Astrocyte (in vitro differentiated cells and primary cell): ENCODE measurements at regions not wholly inside any gene's neighbourhood (a gene's known extent, or its start where the extent isn't known, plus 50 kb on each side); places are given as distances from the start of the nearest gene placed in this dataset.
A peak's percentile ranks its signal among the peaks of the same experiment; 100 is the strongest.

Experiments
- DNase-seq: peaks from one replicate; pipeline ENCODE4 v3.0.0-alpha.2; 2010; ENCODE audit warnings: low read depth
- FAIRE-seq: peaks from 2 replicates; lab custom pipeline; 2011; peaks lifted over from hg19 to GRCh38; lab: Jason Lieb, UNC
- H2AFZ ChIP-seq: 2 replicates; pipeline ENCODE4 v1.6.0; 2012; ENCODE audit warnings: low read depth, low read length, inconsistent platforms
- H3K27ac ChIP-seq: 2 replicates; pipeline ENCODE4 v1.5.1; 2011; ENCODE audit warnings: low read depth, low read length, inconsistent platforms
- H3K27me3 ChIP-seq: 2 replicates; pipeline ENCODE4 v1.6.0; 2011; ENCODE audit warnings: low read length, inconsistent platforms; ENCODE audit not compliant: insufficient read depth
- H3K36me3 ChIP-seq: 2 replicates; pipeline ENCODE4 v1.5.1; 2011; ENCODE audit warnings: low read length, inconsistent platforms; ENCODE audit not compliant: insufficient read depth
- H3K4me1 ChIP-seq: 2 replicates; pipeline ENCODE4 v1.5.1; 2011; ENCODE audit warnings: low read length, inconsistent platforms; ENCODE audit not compliant: insufficient read depth
- H3K4me2 ChIP-seq: 2 replicates; pipeline ENCODE4 v1.6.0; 2012; ENCODE audit warnings: low read length, inconsistent platforms
- H3K4me3 ChIP-seq: 2 replicates; pipeline ENCODE4 v1.5.1; 2011; ENCODE audit warnings: low read depth, mild to moderate bottlenecking, low read length, inconsistent platforms; ENCODE audit not compliant: insufficient read depth
- H3K79me2 ChIP-seq: 2 replicates; pipeline ENCODE4 v1.6.0; 2012; ENCODE audit warnings: mild to moderate bottlenecking, low read length, inconsistent platforms; ENCODE audit not compliant: insufficient read depth
- H3K9ac ChIP-seq: 2 replicates; pipeline ENCODE4 v1.6.0; 2012; ENCODE audit warnings: mild to moderate bottlenecking, low read length, inconsistent platforms
- H3K9me3 ChIP-seq: 2 replicates; pipeline ENCODE4 v1.5.1; 2012; ENCODE audit warnings: low read depth, mild to moderate bottlenecking, low read length, inconsistent platforms; ENCODE audit not compliant: insufficient read depth
- H4K20me1 ChIP-seq: 2 replicates; pipeline ENCODE4 v1.6.0; 2012; ENCODE audit warnings: low read length, inconsistent platforms; ENCODE audit not compliant: insufficient read depth
- H3K27ac Mint-ChIP-seq: one replicate; pipeline ENCODE4 v1.8.0; 2021; ENCODE audit warnings: mild to moderate bottlenecking, mixed read lengths; ENCODE audit not compliant: unreplicated experiment
- H3K27me3 Mint-ChIP-seq: one replicate; pipeline ENCODE4 v1.8.0; 2021; ENCODE audit warnings: low read depth, mixed read lengths; ENCODE audit not compliant: unreplicated experiment
- H3K36me3 Mint-ChIP-seq: one replicate; pipeline ENCODE4 v1.8.0; 2021; ENCODE audit warnings: low read depth, mixed read lengths; ENCODE audit not compliant: unreplicated experiment
- H3K4me1 Mint-ChIP-seq: one replicate; pipeline ENCODE4 v1.8.0; 2021; ENCODE audit warnings: low read depth, mixed read lengths; ENCODE audit not compliant: unreplicated experiment
- H3K4me3 Mint-ChIP-seq: one replicate; pipeline ENCODE4 v1.8.0; 2021; ENCODE audit warnings: mild to moderate bottlenecking, moderate library complexity, mixed read lengths; ENCODE audit not compliant: unreplicated experiment
- H3K9me3 Mint-ChIP-seq: one replicate; pipeline ENCODE4 v1.8.0; 2021; ENCODE audit warnings: mild to moderate bottlenecking, mixed read lengths; ENCODE audit not compliant: unreplicated experiment
- CTCF ChIP-seq: IDR thresholded peaks from 2 replicates; pipeline ENCODE4 v1.5.1; 2011; ENCODE audit warnings: low read depth, mild to moderate bottlenecking, inconsistent platforms, low read length, moderate library complexity; ENCODE audit not compliant: insufficient read depth
- EZH2 ChIP-seq: IDR thresholded peaks from 2 replicates; pipeline ENCODE4 v1.6.1; 2012; ENCODE audit warnings: mild to moderate bottlenecking, low read length, inconsistent platforms; ENCODE audit not compliant: insufficient read depth

DNA sequence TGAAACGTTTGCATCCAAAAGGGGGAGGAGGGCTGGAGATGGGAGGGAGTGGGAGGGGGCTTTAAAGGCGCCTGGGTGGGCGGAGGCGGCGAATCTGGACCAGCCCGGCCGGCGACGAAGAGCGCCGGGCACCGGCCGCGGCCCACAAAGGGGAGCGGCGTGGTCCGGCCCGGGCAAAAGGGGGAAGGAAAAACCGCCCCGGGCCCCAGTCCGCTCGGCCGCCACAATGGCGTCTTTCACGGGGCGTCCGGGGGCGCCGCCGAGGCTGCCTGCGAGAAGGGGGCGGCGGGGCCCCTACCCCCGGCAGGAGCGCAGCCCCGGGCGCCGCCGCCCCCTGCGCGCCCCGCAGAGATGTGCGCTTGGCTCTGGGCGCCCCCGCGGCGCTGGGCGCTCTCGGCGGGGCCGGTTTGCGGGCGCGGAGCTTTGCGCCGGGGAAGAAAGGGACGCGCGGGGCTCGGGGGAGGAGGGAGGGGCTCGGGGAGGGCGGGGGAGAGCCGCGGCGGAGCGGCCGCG lies 108.1 kb upstream of the KCTD1 start:
- H3K4me3 Mint-ChIP-seq = peak overlapping the region; percentile 75
- no peak overlapping the region for H3K27ac ChIP-seq
- no peaks in the 10 kb centered on the region for H3K36me3 ChIP-seq
- H3K36me3 Mint-ChIP-seq = no peaks in the 10 kb centered on the region
- H3K79me2 ChIP-seq = no peaks in the 10 kb centered on the region
- DNase-seq (no peak), FAIRE-seq (no peak)
- H3K27ac Mint-ChIP-seq = no peak overlapping the region
- H2AFZ ChIP-seq = no peak overlapping the region
- peaks cover 28% of the 10 kb centered on the region for H3K27me3 ChIP-seq
- peak overlapping the region; percentile 50 for H3K4me3 ChIP-seq
- H3K9me3 ChIP-seq = no peaks in the 10 kb centered on the region
- peak overlapping the region; percentile 99 for H3K4me2 ChIP-seq
- peaks cover 12% of the 10 kb centered on the region for H3K4me1 ChIP-seq
- peaks cover 6% of the 10 kb centered on the region for H3K4me1 Mint-ChIP-seq
- peak overlapping the region; percentile 80 for H3K9ac ChIP-seq
- peaks cover 12% of the 10 kb centered on the region for H3K27me3 Mint-ChIP-seq
- H3K9me3 Mint-ChIP-seq = no peaks in the 10 kb centered on the region
- TF ChIP-seq EZH2 (no peak), CTCF (no peak)
- H4K20me1 ChIP-seq = no peaks in the 10 kb centered on the region

GRCh38 chr18:26655525-26656430 lies 107.4 kb upstream of the KCTD1 start:
- peaks cover 12% of the 10 kb centered on the region for H3K4me1 ChIP-seq
- Mint-ChIP-seq H3K9me3 (no peaks in the 10 kb centered on the region), H3K4me3 (peak overlapping the region; percentile 75), H3K27ac (peak overlapping the region; percentile 17), H3K4me1 (peaks cover 6% of the 10 kb centered on the region), H3K36me3 (no peaks in the 10 kb centered on the region), H3K27me3 (peaks cover 14% of the 10 kb centered on the region)
- peak overlapping the region; percentile 36 for H2AFZ ChIP-seq
- no peaks in the 10 kb centered on the region for H3K79me2 ChIP-seq
- no peak overlapping the region for H3K27ac ChIP-seq
- H3K4me2 ChIP-seq = peak overlapping the region; percentile 99
- H3K9ac ChIP-seq = peak overlapping the region; percentile 80
- peak overlapping the region; percentile 50 for H3K4me3 ChIP-seq
- TF ChIP-seq EZH2 = no peak
- no peak for TF ChIP-seq CTCF
- H3K27me3 ChIP-seq = peaks cover 28% of the 10 kb centered on the region
- no peaks in the 10 kb centered on the region for H3K36me3 ChIP-seq
- H3K9me3 ChIP-seq = no peaks in the 10 kb centered on the region
- FAIRE-seq (no peak), DNase-seq (peak; percentile 29)
- H4K20me1 ChIP-seq = no peaks in the 10 kb centered on the region
